ENCODE measurements at regions not wholly inside any gene's neighbourhood (a gene's known extent, or its start where the extent isn't known, plus 50 kb on each side); places are given as distances from the start of the nearest gene placed in this dataset.

- no peak for TF ChIP-seq EZH2 (IDR thresholded peaks at IDR 0.05; ENCODE audit: insufficient read depth, poor library complexity, severe bottlenecking)
- TF ChIP-seq EZH2phosphoT487 (IDR thresholded peaks at IDR 0.05; ENCODE audit: insufficient read depth, low read depth), result no peak
Measured at GRCh38 chr10:57627642-57628178, 640.0 kb downstream of the IPMK start.
